SK-N-MC (cell line): ENCODE measurements at regions not wholly inside any gene's neighbourhood (a gene's known extent, or its start where the extent isn't known, plus 50 kb on each side); places are given as distances from the start of the nearest gene placed in this dataset.

Source experiments
- EZH2 ChIP-seq: fragments of 200-600 bp; sonication (generic); IDR thresholded peaks from one replicate; pipeline ENCODE4 v1.6.1; 2017; ENCODE audit warnings: antibody characterized with exemption
- FOXP2 ChIP-seq: optimal IDR thresholded peaks from 2 replicates; pipeline ENCODE3; 2011; ENCODE audit warnings: mild to moderate bottlenecking, moderate library complexity; ENCODE audit not compliant: insufficient read depth; ENCODE audit errors: extremely low read length, control extremely low read depth
- POLR2AphosphoS5 ChIP-seq: IDR thresholded peaks from 2 replicates; pipeline ENCODE4 v1.6.1; 2012; ENCODE audit warnings: mild to moderate bottlenecking, low read depth, low read length, borderline replicate concordance

DNA sequence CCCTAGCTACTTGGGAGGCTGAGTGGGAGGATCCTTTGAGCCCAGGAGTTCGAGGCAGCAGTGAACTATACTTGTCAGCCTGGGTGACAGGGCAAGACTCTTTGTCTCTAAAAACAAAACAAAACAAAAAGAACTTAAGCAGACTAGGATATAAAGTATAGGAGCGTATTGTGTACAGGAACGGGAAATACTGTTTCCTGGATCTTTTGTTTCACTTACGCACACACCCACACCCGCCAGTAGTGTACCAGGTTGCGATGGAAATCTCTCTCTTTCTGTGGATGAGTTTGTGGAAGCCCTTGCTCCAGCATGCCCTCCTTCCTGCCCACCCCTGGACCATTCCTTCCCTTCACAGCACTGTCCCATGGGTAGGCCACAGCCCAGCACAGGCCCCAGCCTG lies 136.3 kb downstream of the RPIA start:
- TF ChIP-seq EZH2 (no peak), POLR2AphosphoS5 (no peak), FOXP2 (no peak)
